ENCODE measurements at regions not wholly inside any gene's neighbourhood (a gene's known extent, or its start where the extent isn't known, plus 50 kb on each side); places are given as distances from the start of the nearest gene placed in this dataset.

- DNase-seq, result peak; percentile 17
Measured at GRCh38 chr1:200279810-200280411, 129.9 kb downstream of the ZNF281 start.

GRCh38 chr1:200275816-200276453 is 133.9 kb downstream of the ZNF281 start:
- DNase-seq, result no peak

- DNase-seq, result no peak
Measured at GRCh38 chr1:200275415-200275814, 134.4 kb downstream of the ZNF281 start.

- no peak for DNase-seq
Measured at GRCh38 chr1:200274116-200274515, 135.7 kb downstream of the ZNF281 start.

- no peak for DNase-seq
Measured at GRCh38 chr1:200272481-200273068, 137.3 kb downstream of the ZNF281 start.

GRCh38 chr1:200269256-200269655 is 140.6 kb downstream of the ZNF281 start:
- no peak for DNase-seq

- no peak for DNase-seq
Measured at GRCh38 chr1:200267937-200268336, 141.9 kb downstream of the ZNF281 start.

- no peak for DNase-seq
Measured at GRCh38 chr1:200267458-200267857, 142.4 kb downstream of the ZNF281 start.

- DNase-seq, result no peak
Measured at GRCh38 chr1:200266871-200267270, 143.0 kb downstream of the ZNF281 start.

GRCh38 chr1:200265881-200266280 is 144.0 kb downstream of the ZNF281 start:
- DNase-seq, result no peak

GRCh38 chr1:200265104-200265503 is 144.7 kb downstream of the ZNF281 start:
- DNase-seq, result no peak

- no peak for DNase-seq
Measured at GRCh38 chr1:200263203-200263602, 146.6 kb downstream of the ZNF281 start.

- peak; percentile 47 for DNase-seq
Measured at GRCh38 chr1:200262326-200262965, 147.4 kb downstream of the ZNF281 start.

- no peak for DNase-seq
Measured at GRCh38 chr1:200260597-200261335, 149.1 kb downstream of the ZNF281 start.

GRCh38 chr1:200258447-200259375 is 151.1 kb downstream of the ZNF281 start:
- peak; percentile 38 for DNase-seq

GRCh38 chr1:200257235-200257634 is 152.6 kb downstream of the ZNF281 start:
- DNase-seq, result no peak

GRCh38 chr1:200254602-200255001 is 155.2 kb downstream of the ZNF281 start:
- DNase-seq, result peak; percentile 50

- DNase-seq, result peak; percentile 83
Measured at GRCh38 chr1:200253774-200254495, 155.9 kb downstream of the ZNF281 start.

GRCh38 chr1:200252531-200252930 is 157.3 kb downstream of the ZNF281 start:
- DNase-seq, result no peak

- DNase-seq, result no peak
Measured at GRCh38 chr1:200250469-200250868, 159.4 kb downstream of the ZNF281 start.

GRCh38 chr1:200248541-200248940 is 161.3 kb downstream of the ZNF281 start:
- DNase-seq, result no peak

Data from activated CD4-positive, alpha-beta T cell treated with anti-CD3 and anti-CD28 coated beads, Interleukin-2, amount 50 U/mL, for 16 hours (primary cell).